SK-N-SH (cell line): ENCODE measurements at regions not wholly inside any gene's neighbourhood (a gene's known extent, or its start where the extent isn't known, plus 50 kb on each side); places are given as distances from the start of the nearest gene placed in this dataset.
"Not testable (repeated sequence)": the region's sequence is repeated elsewhere in the genome, so short reads cannot be mapped to it uniquely, and the experiment has no call there.

Source experiments
- CTCF ChIA-PET: fragments of 300-600, 350-600 bp; formaldehyde crosslinking; extraction: SDS; loops from one replicate; lab custom pipeline; 2021; lab: Yijun Ruan, JAX
- POLR2A ChIA-PET: fragments of 350-600 bp; sonication (Branson Sonifier 250); formaldehyde crosslinking; extraction: SDS; loops from one replicate; lab custom pipeline; 2020; ENCODE audit warnings: antibody characterized with exemption, inconsistent platforms; lab: Yijun Ruan, JAX
- DNase-seq: peaks from one replicate; pipeline ENCODE4 v3.0.0; 2012
- H2AFZ ChIP-seq: fragments of 200-600 bp; sonication (generic); 2 replicates; pipeline ENCODE4 v1.8.1; 2016; ENCODE audit warnings: antibody characterized with exemption, mild to moderate bottlenecking, low read depth
- H3F3A ChIP-seq: fragments of 200-600 bp; sonication (generic); replicated peaks from 2 replicates; pipeline ENCODE3; 2016; ENCODE audit warnings: antibody characterized with exemption, mild to moderate bottlenecking; ENCODE audit not compliant: insufficient read depth
- H3K27ac ChIP-seq, 2 experiments: fragments of 200-500 bp in 1 of 2; fragments of 200-600 bp in 1 of 2; sonication (Bioruptor generic) in 1 of 2; sonication (generic), shearing (Covaris generic) in 1 of 2; 2 replicates each; pipeline versions ENCODE4 v1.5.1 to v1.6.1; 2014 to 2016; ENCODE audit warnings: low read depth in 2 of 2, inconsistent platforms in 1 of 2, low read length in 1 of 2, mild to moderate bottlenecking in 1 of 2, mixed read lengths in 1 of 2
- H3K27me3 ChIP-seq: fragments of 200-600 bp; sonication (generic), shearing (Covaris generic); 2 replicates; pipeline ENCODE4 v1.6.1; 2016; ENCODE audit warnings: mixed run types; ENCODE audit not compliant: insufficient read depth
- H3K36me3 ChIP-seq, 2 experiments: fragments of 200-500 bp in 1 of 2; fragments of 200-600 bp in 1 of 2; sonication (Bioruptor generic) in 1 of 2; sonication (generic) in 1 of 2; replicated peaks in 1 of 2; 2 replicates each; pipeline versions ENCODE3 to v1.5.1; 2014 to 2016; ENCODE audit warnings: low read length in 1 of 2, mild to moderate bottlenecking in 1 of 2; ENCODE audit not compliant: insufficient read depth in 2 of 2, control insufficient read depth in 1 of 2
- H3K4me1 ChIP-seq, 2 experiments: fragments of 200-500 bp in 1 of 2; fragments of 200-600 bp in 1 of 2; sonication (Bioruptor generic) in 1 of 2; sonication (generic), shearing (Covaris generic) in 1 of 2; 2 replicates each; pipeline versions ENCODE4 v1.5.1 to v1.6.1; 2014 to 2016; ENCODE audit warnings: low read depth in 1 of 2, low read length in 1 of 2, mixed run types in 1 of 2; ENCODE audit not compliant: insufficient read depth in 2 of 2, control insufficient read depth in 1 of 2
- H3K4me2 ChIP-seq: fragments of 200-600 bp; sonication (generic), shearing (Covaris generic); 2 replicates; pipeline ENCODE4 v1.6.1; 2017; ENCODE audit warnings: mixed run types
- H3K4me3 ChIP-seq, 2 experiments: fragments of 200-500 bp in 1 of 2; fragments of 200-600 bp in 1 of 2; sonication (Bioruptor generic) in 1 of 2; sonication (generic), shearing (Covaris generic) in 1 of 2; 2 replicates each; pipeline versions ENCODE4 v1.5.1 to v1.8.1; 2014 to 2016; ENCODE audit warnings: low read depth in 2 of 2, inconsistent platforms in 1 of 2, low read length in 1 of 2, mild to moderate bottlenecking in 1 of 2, mixed read lengths in 1 of 2, moderate library complexity in 1 of 2
- H3K79me2 ChIP-seq: fragments of 200-600 bp; sonication (generic); 2 replicates; pipeline ENCODE4 v1.8.1; 2017; ENCODE audit warnings: mild to moderate bottlenecking; ENCODE audit not compliant: insufficient read depth
- H3K9ac ChIP-seq: fragments of 200-600 bp; sonication (generic); 2 replicates; pipeline ENCODE4 v1.6.1; 2017; ENCODE audit warnings: mixed run types
- H3K9me2 ChIP-seq: fragments of 200-600 bp; sonication (generic); 2 replicates; pipeline ENCODE4 v1.6.1; 2017; ENCODE audit warnings: mixed run types
- H3K9me3 ChIP-seq: fragments of 200-600 bp; sonication (generic); 2 replicates; pipeline ENCODE4 v1.6.1; 2017; ENCODE audit warnings: mixed run types, mild to moderate bottlenecking, moderate library complexity
- H4K20me1 ChIP-seq: fragments of 200-600 bp; sonication (generic); 2 replicates; pipeline ENCODE4 v1.6.1; 2017; ENCODE audit warnings: mild to moderate bottlenecking, mixed run types; ENCODE audit not compliant: insufficient read depth
- CHD2 ChIP-seq: fragments of 150-350 bp; IDR thresholded peaks from 2 replicates; pipeline ENCODE4 v1.6.1; 2018; ENCODE audit warnings: low read length; ENCODE audit not compliant: partially characterized antibody
- EP300 ChIP-seq, 2 experiments: IDR thresholded peaks; 2 replicates each; pipeline versions ENCODE4 v1.4.0 to v1.6.1; 2012; ENCODE audit warnings: borderline replicate concordance in 1 of 2, low read depth in 1 of 2, low read length in 1 of 2
- FOXJ3 ChIP-seq: sonication (generic); formaldehyde crosslinking; IDR thresholded peaks from 2 replicates; pipeline ENCODE4 v1.5.1; 2020; ENCODE audit warnings: mild to moderate bottlenecking, missing genetic modification reagents
- MAX ChIP-seq: IDR thresholded peaks from 2 replicates; pipeline ENCODE4 v1.4.0; 2012; ENCODE audit warnings: low read depth
- NFIC ChIP-seq: IDR thresholded peaks from 2 replicates; pipeline ENCODE4 v1.4.0; 2012; ENCODE audit warnings: borderline replicate concordance
- POLR2AphosphoS5 ChIP-seq: IDR thresholded peaks from 2 replicates; pipeline ENCODE4 v1.6.1; 2012; ENCODE audit warnings: low read depth, low read length
- REST ChIP-seq: IDR thresholded peaks from 2 replicates; pipeline ENCODE4 v1.6.1; 2012; ENCODE audit warnings: mild to moderate bottlenecking, low read depth, low read length, moderate library complexity
- TAF1 ChIP-seq: IDR thresholded peaks from 2 replicates; pipeline ENCODE4 v1.6.1; 2012; ENCODE audit warnings: low read depth, mild to moderate bottlenecking, low read length, moderate library complexity, borderline replicate concordance
- TEAD4 ChIP-seq: IDR thresholded peaks from 2 replicates; pipeline ENCODE4 v1.4.0; 2012; ENCODE audit warnings: mild to moderate bottlenecking, borderline replicate concordance; ENCODE audit not compliant: insufficient read depth
- WGBS: methylation state at CpG from one replicate; pipeline ENCODE4 v1.1.6; 2017; ENCODE audit warnings: low lambda C conversion rate; 5-methylcytosine and 5-hydroxymethylcytosine counted together
- TF ChIP-seq, protein P1 (sequence below): fragments of 150-350 bp; IDR thresholded peaks from 2 replicates; pipeline ENCODE4 v1.6.1; 2017; ENCODE audit warnings: antibody characterized with exemption, low read length, low read depth, borderline replicate concordance

GRCh38 chr11:38598418-38598817 is 2000.4 kb upstream of the RAG2 start:
- no peak overlapping the region for H3K27ac ChIP-seq
- TF ChIP-seq FOXJ3 (CRISPR knock-in tag) (no peak), TAF1 (no peak), TEAD4 (no peak), MAX (no peak), REST (no peak), NFIC (no peak), CHD2 (no peak), EP300 (IDR thresholded peaks at IDR 0.05; ENCODE audit: borderline replicate concordance in 1 of 2, low read depth in 1 of 2, low read length in 1 of 2) (no peak), POLR2AphosphoS5 (no peak)
- TF ChIP-seq, protein P1, sequence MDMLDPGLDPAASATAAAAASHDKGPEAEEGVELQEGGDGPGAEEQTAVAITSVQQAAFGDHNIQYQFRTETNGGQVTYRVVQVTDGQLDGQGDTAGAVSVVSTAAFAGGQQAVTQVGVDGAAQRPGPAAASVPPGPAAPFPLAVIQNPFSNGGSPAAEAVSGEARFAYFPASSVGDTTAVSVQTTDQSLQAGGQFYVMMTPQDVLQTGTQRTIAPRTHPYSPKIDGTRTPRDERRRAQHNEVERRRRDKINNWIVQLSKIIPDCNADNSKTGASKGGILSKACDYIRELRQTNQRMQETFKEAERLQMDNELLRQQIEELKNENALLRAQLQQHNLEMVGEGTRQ: no peak
- DNase-seq: no peak
- WGBS: 32% methylated on average over 6 of the region's 6 CpGs
- H3K9me2 ChIP-seq: no peaks in the 10 kb centered on the region
- no peak overlapping the region for H3K4me3 ChIP-seq
- no peaks in the 10 kb centered on the region; a peak in 2 of 4 replicates for H3K4me1 ChIP-seq
- no peaks in the 10 kb centered on the region for H3K9me3 ChIP-seq
- ChIA-PET CTCF (no interaction called here), POLR2A (no interaction called here)
- no peak overlapping the region for H3K9ac ChIP-seq
- no peaks in the 10 kb centered on the region for H4K20me1 ChIP-seq
- no peaks in the 10 kb centered on the region for H3F3A ChIP-seq
- no peak overlapping the region for H3K4me2 ChIP-seq
- H3K36me3 ChIP-seq: no peaks in the 10 kb centered on the region
- H3K79me2 ChIP-seq: no peaks in the 10 kb centered on the region
- no peak overlapping the region for H2AFZ ChIP-seq
- no peaks in the 10 kb centered on the region for H3K27me3 ChIP-seq

DNA sequence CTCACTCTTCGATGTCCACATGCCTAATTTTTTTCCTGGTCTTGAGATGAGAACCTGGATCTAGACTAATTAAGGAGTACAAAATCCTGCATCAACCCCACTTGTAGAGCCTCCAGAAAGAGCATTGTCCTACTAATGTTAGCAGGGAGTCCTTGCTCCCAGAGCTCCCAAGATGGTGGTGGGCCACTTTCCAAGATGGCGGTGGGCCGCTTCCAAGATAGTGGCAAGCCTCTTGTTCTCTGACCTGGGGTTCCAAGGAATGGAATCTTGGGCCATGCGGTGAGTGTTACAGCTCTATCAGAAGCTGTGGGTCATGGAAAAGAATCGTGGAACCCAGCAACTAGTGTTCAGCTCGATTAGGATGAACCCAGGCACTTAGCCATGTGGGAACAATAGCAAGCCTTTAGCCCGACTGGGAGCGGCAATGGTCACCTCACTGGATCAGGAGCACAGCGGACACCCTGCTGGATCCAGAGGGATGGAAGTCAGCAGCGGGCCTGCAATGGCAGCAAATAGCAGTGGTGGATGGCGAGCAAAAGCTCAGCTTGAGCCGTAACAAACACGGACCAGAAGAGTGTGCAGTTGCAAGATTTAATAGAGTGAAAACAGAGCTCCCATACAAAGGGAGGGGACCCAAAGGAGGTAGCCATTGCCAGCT is 1997.5 kb upstream of the RAG2 start:
- H3K36me3 ChIP-seq, H3K4me2 ChIP-seq, H3K9me2 ChIP-seq, H3K79me2 ChIP-seq, H3K4me3 ChIP-seq, POLR2A ChIA-PET, DNase-seq, H3K9me3 ChIP-seq, H3K9ac ChIP-seq, H3K4me1 ChIP-seq, H3F3A ChIP-seq, H2AFZ ChIP-seq, H3K27me3 ChIP-seq, H4K20me1 ChIP-seq, H3K27ac ChIP-seq, CTCF ChIA-PET: not testable (repeated sequence)
- WGBS: 36% methylated on average over 13 of the region's 13 CpGs
